ENCODE measurements at regions not wholly inside any gene's neighbourhood (a gene's known extent, or its start where the extent isn't known, plus 50 kb on each side); places are given as distances from the start of the nearest gene placed in this dataset.

DNA sequence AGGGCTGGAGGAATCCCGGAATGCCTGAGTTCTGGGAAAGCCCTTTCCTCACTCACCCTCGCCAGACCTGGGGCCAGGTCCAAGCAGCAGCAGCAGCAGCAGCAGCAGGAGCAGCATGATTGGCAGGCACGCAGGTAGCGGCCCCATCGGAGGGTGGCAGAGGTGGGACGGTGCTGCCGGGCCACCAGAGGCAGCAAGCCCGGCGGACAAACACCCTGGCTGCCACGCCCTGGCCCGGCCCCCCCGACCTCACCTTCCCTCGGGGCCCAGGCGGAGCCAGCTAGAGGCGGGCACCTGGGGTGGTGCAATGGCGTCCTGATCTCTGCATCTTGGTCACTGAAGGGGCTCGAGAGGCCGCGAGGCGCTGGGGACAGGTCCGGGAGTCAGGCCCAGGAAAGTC is 122.4 kb downstream of the LAT start:
- TF ChIP-seq, protein P1, sequence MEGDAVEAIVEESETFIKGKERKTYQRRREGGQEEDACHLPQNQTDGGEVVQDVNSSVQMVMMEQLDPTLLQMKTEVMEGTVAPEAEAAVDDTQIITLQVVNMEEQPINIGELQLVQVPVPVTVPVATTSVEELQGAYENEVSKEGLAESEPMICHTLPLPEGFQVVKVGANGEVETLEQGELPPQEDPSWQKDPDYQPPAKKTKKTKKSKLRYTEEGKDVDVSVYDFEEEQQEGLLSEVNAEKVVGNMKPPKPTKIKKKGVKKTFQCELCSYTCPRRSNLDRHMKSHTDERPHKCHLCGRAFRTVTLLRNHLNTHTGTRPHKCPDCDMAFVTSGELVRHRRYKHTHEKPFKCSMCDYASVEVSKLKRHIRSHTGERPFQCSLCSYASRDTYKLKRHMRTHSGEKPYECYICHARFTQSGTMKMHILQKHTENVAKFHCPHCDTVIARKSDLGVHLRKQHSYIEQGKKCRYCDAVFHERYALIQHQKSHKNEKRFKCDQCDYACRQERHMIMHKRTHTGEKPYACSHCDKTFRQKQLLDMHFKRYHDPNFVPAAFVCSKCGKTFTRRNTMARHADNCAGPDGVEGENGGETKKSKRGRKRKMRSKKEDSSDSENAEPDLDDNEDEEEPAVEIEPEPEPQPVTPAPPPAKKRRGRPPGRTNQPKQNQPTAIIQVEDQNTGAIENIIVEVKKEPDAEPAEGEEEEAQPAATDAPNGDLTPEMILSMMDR (conservative IDR thresholded peaks at IDR 0.05; ENCODE audit: low read depth, low read length) = no peak
- TF ChIP-seq POLR2A (IDR thresholded peaks at IDR 0.05; ENCODE audit: low read depth, low read length) (no peak), MAZ (IDR thresholded peaks at IDR 0.05; ENCODE audit: borderline replicate concordance, low read depth, low read length) (no peak), FOS (IDR thresholded peaks at IDR 0.05; ENCODE audit: low read depth, low read length) (no peak)

All from IMR-90 (cell line).